Activated CD4-positive, alpha-beta T cell treated with anti-CD3 and anti-CD28 coated beads, Interleukin-2, amount 10 ng/mL, durations not matched to agents 7 days and 5 days (primary cell): ENCODE measurements at regions not wholly inside any gene's neighbourhood (a gene's known extent, or its start where the extent isn't known, plus 50 kb on each side); places are given as distances from the start of the nearest gene placed in this dataset.
"Not testable (repeated sequence)": the region's sequence is repeated elsewhere in the genome, so short reads cannot be mapped to it uniquely, and the experiment has no call there.

Experiments used
- CTCF ChIA-PET: fragments of 350-600 bp; sonication (Branson Sonifier 250); formaldehyde crosslinking; loops from one replicate; lab custom pipeline; 2021; ENCODE audit warnings: antibody characterized with exemption; lab: Charles Lee
- POLR2A ChIA-PET: fragments of 350-600 bp; sonication (Branson Sonifier 250); formaldehyde crosslinking; loops from one replicate; lab custom pipeline; 2021; ENCODE audit warnings: antibody characterized with exemption; lab: Charles Lee
- DNase-seq: peaks from one replicate; pipeline ENCODE4 v3.0.0-alpha.2; 2020
- H3K27ac Mint-ChIP-seq: one replicate; pipeline ENCODE4 v1.8.0; 2021; ENCODE audit warnings: mild to moderate bottlenecking, moderate library complexity, mixed read lengths
- H3K27me3 Mint-ChIP-seq: one replicate; pipeline ENCODE4 v1.8.0; 2021; ENCODE audit warnings: mixed read lengths
- H3K36me3 Mint-ChIP-seq: one replicate; pipeline ENCODE4 v1.8.0; 2021; ENCODE audit warnings: low read depth, mixed read lengths
- H3K4me1 Mint-ChIP-seq: one replicate; pipeline ENCODE4 v1.8.0; 2021; ENCODE audit warnings: mixed read lengths
- H3K4me3 Mint-ChIP-seq: one replicate; pipeline ENCODE4 v1.8.0; 2021; ENCODE audit warnings: mild to moderate bottlenecking, moderate library complexity, mixed read lengths
- H3K9me3 Mint-ChIP-seq: one replicate; pipeline ENCODE4 v1.8.0; 2021; ENCODE audit warnings: mixed read lengths

DNA sequence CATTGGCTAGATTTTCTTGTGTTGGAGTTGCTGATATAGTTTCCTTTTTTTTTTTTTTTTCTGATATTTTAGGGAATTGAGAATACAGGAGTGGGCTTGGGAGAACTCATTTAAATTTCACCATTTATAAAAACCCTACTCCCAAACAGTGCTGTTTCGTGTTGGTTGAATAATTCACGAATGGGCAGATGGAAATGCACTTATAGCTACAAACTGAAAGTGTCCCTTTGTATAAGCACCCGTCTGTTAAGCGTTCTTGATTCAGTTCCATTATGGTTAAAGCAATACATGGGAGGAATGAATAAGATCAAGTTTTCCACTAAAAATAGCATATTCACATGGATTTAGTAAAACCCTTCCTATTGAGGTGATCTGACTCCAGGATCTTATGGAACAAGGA lies 122.2 kb upstream of the ARG1 start:
- no peak overlapping the region for H3K27ac Mint-ChIP-seq
- CTCF ChIA-PET = no interaction called here
- peaks cover 3% of the 10 kb centered on the region for H3K9me3 Mint-ChIP-seq

DNA sequence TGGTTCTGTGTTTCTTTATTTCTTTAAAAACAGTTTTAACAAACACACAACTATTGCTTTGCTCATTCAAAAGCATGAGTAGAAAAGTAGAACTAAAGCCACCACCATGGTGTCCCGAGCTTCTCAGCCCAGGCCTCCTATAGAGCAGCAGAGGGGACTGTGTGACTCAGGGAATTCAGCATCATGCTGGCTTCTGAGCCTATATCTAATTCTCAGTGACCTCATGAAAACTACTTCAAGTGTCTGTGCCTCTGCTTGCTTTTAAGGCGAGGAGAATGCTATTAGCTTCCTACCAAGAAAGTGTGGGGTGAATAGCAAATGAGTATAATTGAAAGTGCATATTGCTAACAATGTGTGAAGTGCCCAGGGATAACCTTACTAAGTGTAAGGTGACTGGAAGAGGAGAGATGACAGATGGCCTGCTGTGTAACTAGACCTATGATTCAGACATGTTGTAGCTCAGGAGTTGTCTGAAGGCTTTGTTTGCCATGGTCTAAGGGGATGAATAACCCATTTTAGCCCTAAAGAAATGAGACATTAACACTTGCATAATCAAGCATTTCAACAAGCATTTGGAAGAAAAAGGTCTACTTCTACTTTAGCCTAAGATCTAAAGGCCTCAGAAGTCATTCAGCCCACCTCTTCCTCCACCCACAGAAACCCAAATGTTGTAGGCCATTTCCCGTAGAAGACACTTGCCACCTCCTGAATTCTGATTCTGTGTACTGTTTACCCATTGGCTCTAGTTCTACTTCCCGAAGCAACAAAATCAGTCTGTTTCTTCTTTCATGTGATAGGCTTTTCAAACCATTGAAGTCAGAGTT lies 121.5 kb upstream of the ARG1 start:
- H3K27ac Mint-ChIP-seq = no peak overlapping the region
- H3K27me3 Mint-ChIP-seq = no peaks in the 10 kb centered on the region
- H3K9me3 Mint-ChIP-seq = peaks cover 3% of the 10 kb centered on the region
- CTCF ChIA-PET = interaction anchor here (0.6 kb wide), 1 partner anchor 23 kb away, joined by 3 read pairs; no protein-coding TSS in a partner anchor
- DNase-seq = no peak
- POLR2A ChIA-PET = no interaction called here
- H3K36me3 Mint-ChIP-seq = no peaks in the 10 kb centered on the region
- peaks cover 7% of the 10 kb centered on the region for H3K4me1 Mint-ChIP-seq
- no peak overlapping the region for H3K4me3 Mint-ChIP-seq

More for the DNA sequence above, 122.2 kb upstream of the ARG1 start:
- Mint-ChIP-seq H3K4me1 (peaks cover 7% of the 10 kb centered on the region), H3K4me3 (no peak overlapping the region), H3K36me3 (no peaks in the 10 kb centered on the region), H3K27me3 (no peaks in the 10 kb centered on the region)
- POLR2A ChIA-PET = no interaction called here
- DNase-seq = no peak

GRCh38 chr6:131453803-131454202 lies 119.2 kb upstream of the ARG1 start:
- no peak for DNase-seq
- Mint-ChIP-seq H3K4me1 (peaks cover 7% of the 10 kb centered on the region), H3K27ac (no peak overlapping the region), H3K27me3 (no peaks in the 10 kb centered on the region), H3K4me3 (no peak overlapping the region), H3K9me3 (peaks cover 3% of the 10 kb centered on the region), H3K36me3 (no peaks in the 10 kb centered on the region)
- ChIA-PET POLR2A (no interaction called here), CTCF (interaction anchor here (1.1 kb wide), 1 partner anchor 10 kb away, joined by 4 read pairs; no protein-coding TSS in a partner anchor)

DNA sequence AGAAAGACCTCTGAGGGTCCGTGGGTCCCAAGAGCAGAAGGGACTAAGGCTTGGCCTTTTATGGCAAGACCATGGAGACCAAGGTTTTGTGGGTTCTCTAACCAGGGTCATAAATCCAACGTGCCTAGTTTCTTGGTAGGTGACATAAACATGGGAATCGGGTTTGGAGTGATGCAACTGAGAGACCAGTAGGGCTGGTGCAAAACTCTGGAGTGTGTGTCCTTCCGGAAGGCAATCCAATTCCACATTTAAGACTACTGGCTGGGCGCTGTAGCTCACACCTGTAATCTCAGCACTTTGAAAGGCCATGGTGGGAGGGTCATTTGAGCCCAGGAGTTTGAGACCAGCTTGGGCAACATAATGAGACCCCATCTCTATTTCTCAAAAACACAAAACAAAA lies 116.5 kb upstream of the ARG1 start:
- peaks cover 3% of the 10 kb centered on the region for H3K9me3 Mint-ChIP-seq
- no peaks in the 10 kb centered on the region for H3K36me3 Mint-ChIP-seq
- no peak overlapping the region for H3K4me3 Mint-ChIP-seq
- H3K27me3 Mint-ChIP-seq = no peaks in the 10 kb centered on the region
- ChIA-PET CTCF (interaction anchor here (0.9 to 1.5 kb wide), 2 partner anchors 12 to 13 kb away, joined by 3 read pairs; no protein-coding TSS in a partner anchor), POLR2A (no interaction called here)
- H3K4me1 Mint-ChIP-seq = peaks cover 10% of the 10 kb centered on the region
- no peak overlapping the region for H3K27ac Mint-ChIP-seq
- DNase-seq = no peak

GRCh38 chr6:131459005-131459404 lies 114.0 kb upstream of the ARG1 start:
- Mint-ChIP-seq H3K27ac (no peak overlapping the region), H3K9me3 (no peaks in the 10 kb centered on the region), H3K27me3 (no peaks in the 10 kb centered on the region), H3K4me3 (no peak overlapping the region), H3K4me1 (peaks cover 4% of the 10 kb centered on the region), H3K36me3 (no peaks in the 10 kb centered on the region)
- DNase-seq = no peak
- POLR2A ChIA-PET = no interaction called here
- CTCF ChIA-PET = interaction anchor here (0.8 kb wide), 2 partner anchors 30 to 259 kb away, joined by 3 read pairs; no protein-coding TSS in a partner anchor

GRCh38 chr6:131460614-131461000 lies 112.4 kb upstream of the ARG1 start:
- no peak overlapping the region for H3K4me3 Mint-ChIP-seq
- CTCF ChIA-PET = no interaction called here
- POLR2A ChIA-PET = no interaction called here

DNA sequence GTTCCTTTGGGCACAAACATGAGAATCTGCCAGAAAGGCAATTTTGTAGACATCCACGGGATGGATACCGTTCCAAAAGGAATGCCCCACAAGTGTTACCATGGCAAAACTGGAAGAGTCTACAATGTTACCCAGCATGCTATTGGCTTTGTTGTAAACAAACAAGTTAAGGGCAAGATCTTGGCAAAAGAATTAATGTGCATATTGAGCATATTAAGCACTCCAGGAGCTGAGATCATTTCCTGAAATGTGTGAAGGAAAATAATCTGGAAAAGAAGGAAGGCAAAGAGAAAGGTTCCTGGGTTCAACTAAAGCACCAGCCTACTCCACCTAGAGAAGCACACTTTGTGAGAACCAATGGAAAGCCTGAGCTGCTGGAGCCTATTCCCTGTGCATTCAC lies 103.9 kb upstream of the ARG1 start:
- ChIA-PET POLR2A (no interaction called here), CTCF (interaction anchor here (1.3 to 1.5 kb wide), 3 partner anchors 9 to 18 kb away, joined by 3 to 5 read pairs (median 3); no protein-coding TSS in a partner anchor)
- no peak for DNase-seq
- no peaks in the 10 kb centered on the region for H3K9me3 Mint-ChIP-seq
- H3K27ac Mint-ChIP-seq = no peak overlapping the region
- no peaks in the 10 kb centered on the region for H3K36me3 Mint-ChIP-seq
- no peaks in the 10 kb centered on the region for H3K4me1 Mint-ChIP-seq
- H3K4me3 Mint-ChIP-seq = no peak overlapping the region
- no peaks in the 10 kb centered on the region for H3K27me3 Mint-ChIP-seq

More at GRCh38 chr6:131460614-131461000, 112.4 kb upstream of the ARG1 start:
- Mint-ChIP-seq H3K27me3 (no peaks in the 10 kb centered on the region), H3K4me1 (peaks cover 4% of the 10 kb centered on the region), H3K36me3 (no peaks in the 10 kb centered on the region), H3K9me3 (no peaks in the 10 kb centered on the region), H3K27ac (no peak overlapping the region)
- no peak for DNase-seq

GRCh38 chr6:131470534-131470933 lies 102.5 kb upstream of the ARG1 start:
- Mint-ChIP-seq H3K27me3 (no peaks in the 10 kb centered on the region), H3K4me3 (no peak overlapping the region), H3K27ac (no peak overlapping the region), H3K4me1 (no peaks in the 10 kb centered on the region), H3K9me3 (no peaks in the 10 kb centered on the region), H3K36me3 (no peaks in the 10 kb centered on the region)
- no peak for DNase-seq
- ChIA-PET POLR2A (no interaction called here), CTCF (interaction anchor here (1.3 to 1.5 kb wide), 3 partner anchors 11 to 17 kb away, joined by 3 to 5 read pairs (median 3); no protein-coding TSS in a partner anchor)

GRCh38 chr6:131471331-131471730 lies 101.7 kb upstream of the ARG1 start:
- H3K27ac Mint-ChIP-seq = no peak overlapping the region

GRCh38 chr6:131473303-131473702 lies 99.7 kb upstream of the ARG1 start:
- DNase-seq, H3K36me3 Mint-ChIP-seq, POLR2A ChIA-PET, H3K9me3 Mint-ChIP-seq, H3K27ac Mint-ChIP-seq, H3K4me3 Mint-ChIP-seq, H3K4me1 Mint-ChIP-seq, H3K27me3 Mint-ChIP-seq: not testable (repeated sequence)
- CTCF ChIA-PET = interaction anchor here (0.6 kb wide), 1 partner anchor 26 kb away, joined by 4 read pairs; no protein-coding TSS in a partner anchor

More at GRCh38 chr6:131471331-131471730, 101.7 kb upstream of the ARG1 start:
- no peaks in the 10 kb centered on the region for H3K4me1 Mint-ChIP-seq
- H3K9me3 Mint-ChIP-seq = no peaks in the 10 kb centered on the region
- no peaks in the 10 kb centered on the region for H3K27me3 Mint-ChIP-seq
- DNase-seq = no peak
- no peaks in the 10 kb centered on the region for H3K36me3 Mint-ChIP-seq
- ChIA-PET POLR2A (no interaction called here), CTCF (no interaction called here)
- no peak overlapping the region for H3K4me3 Mint-ChIP-seq

- ChIA-PET CTCF (no interaction called here), POLR2A (no interaction called here)
- no peaks in the 10 kb centered on the region for H3K9me3 Mint-ChIP-seq
- H3K4me1 Mint-ChIP-seq = no peaks in the 10 kb centered on the region
- H3K36me3 Mint-ChIP-seq = no peaks in the 10 kb centered on the region
- no peak for DNase-seq
- no peak overlapping the region for H3K27ac Mint-ChIP-seq
- H3K4me3 Mint-ChIP-seq = no peak overlapping the region
- no peaks in the 10 kb centered on the region for H3K27me3 Mint-ChIP-seq
Observed at GRCh38 chr6:131476362-131476761, 96.7 kb upstream of the ARG1 start.

- POLR2A ChIA-PET, H3K4me1 Mint-ChIP-seq, H3K9me3 Mint-ChIP-seq, H3K4me3 Mint-ChIP-seq, H3K27ac Mint-ChIP-seq, CTCF ChIA-PET, H3K27me3 Mint-ChIP-seq, DNase-seq, H3K36me3 Mint-ChIP-seq: not testable (repeated sequence)
Observed at GRCh38 chr6:131478740-131479211, 94.2 kb upstream of the ARG1 start.

GRCh38 chr6:131486608-131487007 lies 86.4 kb upstream of the ARG1 start:
- POLR2A ChIA-PET = no interaction called here
- Mint-ChIP-seq H3K27me3 (no peaks in the 10 kb centered on the region), H3K9me3 (peaks cover 5% of the 10 kb centered on the region), H3K36me3 (no peaks in the 10 kb centered on the region), H3K27ac (no peak overlapping the region), H3K4me3 (no peak overlapping the region), H3K4me1 (no peaks in the 10 kb centered on the region)
- DNase-seq = no peak
- CTCF ChIA-PET = no interaction called here
